ENCODE measurements at regions not wholly inside any gene's neighbourhood (a gene's known extent, or its start where the extent isn't known, plus 50 kb on each side); places are given as distances from the start of the nearest gene placed in this dataset.

DNA sequence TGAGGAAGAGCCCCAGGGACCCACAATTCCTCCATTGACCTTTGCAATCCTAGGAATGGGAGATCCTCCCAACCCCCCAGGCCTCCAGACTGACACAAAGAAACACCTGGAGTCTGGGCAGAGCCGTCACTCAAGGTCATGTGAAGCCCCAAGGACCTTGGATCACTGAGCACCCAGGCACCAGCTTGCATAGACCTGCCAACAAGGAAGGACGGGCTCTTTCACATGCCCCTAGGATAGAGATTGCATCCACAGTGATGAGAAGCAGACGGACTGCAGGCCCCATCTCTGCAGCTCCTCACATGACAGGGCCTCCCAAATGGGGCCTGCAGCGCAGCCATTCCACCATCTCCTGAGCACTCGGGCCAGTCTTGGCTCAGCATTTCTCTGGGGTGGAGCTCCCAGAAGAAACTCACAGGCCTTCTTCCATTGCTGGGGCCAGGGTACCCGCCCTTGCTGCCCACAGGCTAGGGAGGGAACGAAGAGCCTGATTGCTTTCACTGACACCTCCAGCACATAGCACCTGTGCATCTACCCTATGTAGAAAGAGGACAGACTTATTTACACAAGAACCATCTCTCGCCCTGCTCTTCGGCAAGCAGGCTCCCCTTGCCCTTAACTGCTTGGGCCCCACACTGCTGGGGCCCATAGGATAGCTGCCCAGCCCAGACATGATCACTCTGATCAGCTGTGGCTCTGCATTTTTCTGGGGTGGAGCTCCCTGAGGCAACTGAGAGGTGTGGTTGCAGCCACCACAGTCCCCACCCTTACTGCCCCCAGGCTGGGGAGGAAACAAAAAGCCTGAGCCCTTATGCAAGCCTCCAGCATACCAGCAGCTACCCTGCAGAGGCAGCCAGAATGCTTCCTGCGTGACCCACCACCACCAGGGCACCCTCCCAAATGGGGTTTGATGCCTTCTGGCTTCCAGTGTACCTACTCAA lies 185.7 kb upstream of the ZCCHC13 start:
- Histone ChIP-seq H3K36me3 (ENCODE audit: control insufficient read depth in 1 of 2, insufficient read depth in 2 of 2, low read length in 2 of 2) (no peaks in the 10 kb centered on the region), H3K4me3 (replicated peaks in 1 of 2; ENCODE audit: low read depth in 1 of 2, low read length in 2 of 2) (no peak overlapping the region), H3K4me2 (ENCODE audit: low read length) (peak overlapping the region; percentile 62), H3K79me2 (ENCODE audit: insufficient read depth, low read length) (no peaks in the 10 kb centered on the region), H3K9me2 (ENCODE audit: insufficient read depth) (no peaks in the 10 kb centered on the region), H3K4me1 (ENCODE audit: control insufficient read depth in 1 of 2, insufficient read depth in 2 of 2, low read length in 2 of 2) (peaks cover 0 to 21% of the 10 kb centered on the region in 2 experiments; a peak in 3 of 4 replicates), H2AFZ (ENCODE audit: low read depth, low read length, poor library complexity, severe bottlenecking) (no peak overlapping the region), H3K27me3 (ENCODE audit: insufficient read depth, low read length) (no peaks in the 10 kb centered on the region), H3K9ac (ENCODE audit: low read length) (no peak overlapping the region), H4K20me1 (ENCODE audit: insufficient read depth) (no peaks in the 10 kb centered on the region), H3K9me3 (ENCODE audit: control insufficient read depth in 1 of 2, insufficient read depth in 1 of 2, low read depth in 1 of 2, low read length in 2 of 2) (no peaks in the 10 kb centered on the region), H3K27ac (ENCODE audit: low read depth, low read length) (no peak overlapping the region)
- ATAC-seq: peak; percentile 22; the same call in 1 of the 2 replicates
- intact Hi-C loops (cut with micrococcal nuclease): no loop called here
- no TSS peak for BruUV-seq (replicated peaks)
- ChIA-PET RAD21 (ENCODE audit: low non-redundant PET in 1 of 2, low total read pairs in 2 of 2, uncharacterized antibody in 2 of 2, unreplicated experiment in 2 of 2) (no interaction called here), POLR2A (no interaction called here), CTCF (no interaction called here)
- no peak for DNase-seq (ENCODE audit: low read depth, low spot score)
- TF ChIP-seq RAD21 (IDR thresholded peaks at IDR 0.05; ENCODE audit: low read depth) (no peak), CEBPB (IDR thresholded peaks at IDR 0.05; ENCODE audit: low read depth) (no peak), POLR2A (IDR thresholded peaks at IDR 0.05; ENCODE audit: borderline replicate concordance, extremely low read depth, insufficient read depth, insufficient read length) (no peak), YY1 (IDR thresholded peaks at IDR 0.05; ENCODE audit: extremely low read depth, insufficient replicate concordance, low read depth, low read length) (no peak), CBX3 (IDR thresholded peaks at IDR 0.05; ENCODE audit: low read depth) (no peak), SP1 (IDR thresholded peaks at IDR 0.05; ENCODE audit: low read depth) (no peak), POLR2AphosphoS5 (IDR thresholded peaks at IDR 0.05; ENCODE audit: low read depth, low read length) (no peak), JUND (IDR thresholded peaks at IDR 0.05) (no peak), ZNF274 (IDR thresholded peaks at IDR 0.05; ENCODE audit: low read depth, low read length) (no peak), SIN3A (IDR thresholded peaks at IDR 0.05; ENCODE audit: low read depth) (no peak)
- TF ChIP-seq, protein P1, sequence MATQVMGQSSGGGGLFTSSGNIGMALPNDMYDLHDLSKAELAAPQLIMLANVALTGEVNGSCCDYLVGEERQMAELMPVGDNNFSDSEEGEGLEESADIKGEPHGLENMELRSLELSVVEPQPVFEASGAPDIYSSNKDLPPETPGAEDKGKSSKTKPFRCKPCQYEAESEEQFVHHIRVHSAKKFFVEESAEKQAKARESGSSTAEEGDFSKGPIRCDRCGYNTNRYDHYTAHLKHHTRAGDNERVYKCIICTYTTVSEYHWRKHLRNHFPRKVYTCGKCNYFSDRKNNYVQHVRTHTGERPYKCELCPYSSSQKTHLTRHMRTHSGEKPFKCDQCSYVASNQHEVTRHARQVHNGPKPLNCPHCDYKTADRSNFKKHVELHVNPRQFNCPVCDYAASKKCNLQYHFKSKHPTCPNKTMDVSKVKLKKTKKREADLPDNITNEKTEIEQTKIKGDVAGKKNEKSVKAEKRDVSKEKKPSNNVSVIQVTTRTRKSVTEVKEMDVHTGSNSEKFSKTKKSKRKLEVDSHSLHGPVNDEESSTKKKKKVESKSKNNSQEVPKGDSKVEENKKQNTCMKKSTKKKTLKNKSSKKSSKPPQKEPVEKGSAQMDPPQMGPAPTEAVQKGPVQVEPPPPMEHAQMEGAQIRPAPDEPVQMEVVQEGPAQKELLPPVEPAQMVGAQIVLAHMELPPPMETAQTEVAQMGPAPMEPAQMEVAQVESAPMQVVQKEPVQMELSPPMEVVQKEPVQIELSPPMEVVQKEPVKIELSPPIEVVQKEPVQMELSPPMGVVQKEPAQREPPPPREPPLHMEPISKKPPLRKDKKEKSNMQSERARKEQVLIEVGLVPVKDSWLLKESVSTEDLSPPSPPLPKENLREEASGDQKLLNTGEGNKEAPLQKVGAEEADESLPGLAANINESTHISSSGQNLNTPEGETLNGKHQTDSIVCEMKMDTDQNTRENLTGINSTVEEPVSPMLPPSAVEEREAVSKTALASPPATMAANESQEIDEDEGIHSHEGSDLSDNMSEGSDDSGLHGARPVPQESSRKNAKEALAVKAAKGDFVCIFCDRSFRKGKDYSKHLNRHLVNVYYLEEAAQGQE (IDR thresholded peaks at IDR 0.05; ENCODE audit: low read depth): no peak
- TF ChIP-seq, protein P2, sequence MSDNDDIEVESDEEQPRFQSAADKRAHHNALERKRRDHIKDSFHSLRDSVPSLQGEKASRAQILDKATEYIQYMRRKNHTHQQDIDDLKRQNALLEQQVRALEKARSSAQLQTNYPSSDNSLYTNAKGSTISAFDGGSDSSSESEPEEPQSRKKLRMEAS (IDR thresholded peaks at IDR 0.05): no peak
- TF ChIP-seq, protein P3, sequence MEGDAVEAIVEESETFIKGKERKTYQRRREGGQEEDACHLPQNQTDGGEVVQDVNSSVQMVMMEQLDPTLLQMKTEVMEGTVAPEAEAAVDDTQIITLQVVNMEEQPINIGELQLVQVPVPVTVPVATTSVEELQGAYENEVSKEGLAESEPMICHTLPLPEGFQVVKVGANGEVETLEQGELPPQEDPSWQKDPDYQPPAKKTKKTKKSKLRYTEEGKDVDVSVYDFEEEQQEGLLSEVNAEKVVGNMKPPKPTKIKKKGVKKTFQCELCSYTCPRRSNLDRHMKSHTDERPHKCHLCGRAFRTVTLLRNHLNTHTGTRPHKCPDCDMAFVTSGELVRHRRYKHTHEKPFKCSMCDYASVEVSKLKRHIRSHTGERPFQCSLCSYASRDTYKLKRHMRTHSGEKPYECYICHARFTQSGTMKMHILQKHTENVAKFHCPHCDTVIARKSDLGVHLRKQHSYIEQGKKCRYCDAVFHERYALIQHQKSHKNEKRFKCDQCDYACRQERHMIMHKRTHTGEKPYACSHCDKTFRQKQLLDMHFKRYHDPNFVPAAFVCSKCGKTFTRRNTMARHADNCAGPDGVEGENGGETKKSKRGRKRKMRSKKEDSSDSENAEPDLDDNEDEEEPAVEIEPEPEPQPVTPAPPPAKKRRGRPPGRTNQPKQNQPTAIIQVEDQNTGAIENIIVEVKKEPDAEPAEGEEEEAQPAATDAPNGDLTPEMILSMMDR (IDR thresholded peaks at IDR 0.05 in 2 of 3, conservative IDR thresholded peaks at IDR 0.05 in 1 of 3; ENCODE audit: borderline replicate concordance in 1 of 3, insufficient read depth in 1 of 3, low read depth in 2 of 3, low read length in 2 of 3): no peak
